ENCODE measurements at regions not wholly inside any gene's neighbourhood (a gene's known extent, or its start where the extent isn't known, plus 50 kb on each side); places are given as distances from the start of the nearest gene placed in this dataset.

- Histone ChIP-seq H3K79me2 (ENCODE audit: insufficient read depth, low read length) (no peaks in the 10 kb centered on the region), H3K4me2 (ENCODE audit: insufficient read depth, low read length) (no peak overlapping the region), H3K4me1 (ENCODE audit: insufficient read depth, low read length) (no peaks in the 10 kb centered on the region), H3K4me3 (ENCODE audit: low read depth in 1 of 2, low read length in 2 of 2) (no peak overlapping the region), H3K36me3 (ENCODE audit: insufficient read depth, low read length) (no peaks in the 10 kb centered on the region), H3K9me3 (ENCODE audit: insufficient read depth, low read length, severe bottlenecking) (no peaks in the 10 kb centered on the region), H4K20me1 (ENCODE audit: insufficient read depth, low read length) (no peaks in the 10 kb centered on the region), H3K27ac (ENCODE audit: low read length) (no peak overlapping the region), H3K9ac (ENCODE audit: low read depth, low read length) (no peak overlapping the region), H2AFZ (ENCODE audit: low read depth, low read length) (no peak overlapping the region), H3K27me3 (ENCODE audit: insufficient read depth, low read length, poor library complexity) (no peaks in the 10 kb centered on the region)
- ATAC-seq (ENCODE audit: insufficient read depth, low read depth): no peak
- DNase-seq: no peak
- TF ChIP-seq EZH2 (IDR thresholded peaks at IDR 0.05; ENCODE audit: borderline replicate concordance, low read depth, low read length, severe bottlenecking) (no peak), CTCF (IDR thresholded peaks at IDR 0.05; ENCODE audit: borderline replicate concordance, extremely low read depth, low read length, poor library complexity, severe bottlenecking) (peak; percentile 14)
Measured at GRCh38 chr11:109040303-109040702, 375.4 kb downstream of the DDX10 start.

GRCh38 chr11:109041876-109042275, 377.0 kb downstream of the DDX10 start:
- Histone ChIP-seq H3K27ac (ENCODE audit: low read length) (no peak overlapping the region), H3K4me2 (ENCODE audit: insufficient read depth, low read length) (no peak overlapping the region), H3K4me3 (ENCODE audit: low read depth in 1 of 2, low read length in 2 of 2) (no peak overlapping the region), H3K4me1 (ENCODE audit: insufficient read depth, low read length) (no peaks in the 10 kb centered on the region), H4K20me1 (ENCODE audit: insufficient read depth, low read length) (no peaks in the 10 kb centered on the region), H2AFZ (ENCODE audit: low read depth, low read length) (no peak overlapping the region), H3K79me2 (ENCODE audit: insufficient read depth, low read length) (no peaks in the 10 kb centered on the region), H3K36me3 (ENCODE audit: insufficient read depth, low read length) (no peaks in the 10 kb centered on the region), H3K9ac (ENCODE audit: low read depth, low read length) (no peak overlapping the region), H3K9me3 (ENCODE audit: insufficient read depth, low read length, severe bottlenecking) (no peaks in the 10 kb centered on the region), H3K27me3 (ENCODE audit: insufficient read depth, low read length, poor library complexity) (no peaks in the 10 kb centered on the region)
- ATAC-seq (ENCODE audit: insufficient read depth, low read depth) (no peak), DNase-seq (no peak)
- no peak for TF ChIP-seq EZH2 (IDR thresholded peaks at IDR 0.05; ENCODE audit: borderline replicate concordance, low read depth, low read length, severe bottlenecking)
- TF ChIP-seq CTCF (IDR thresholded peaks at IDR 0.05; ENCODE audit: borderline replicate concordance, extremely low read depth, low read length, poor library complexity, severe bottlenecking): no peak

- Histone ChIP-seq H3K4me2 (ENCODE audit: insufficient read depth, low read length) (no peak overlapping the region), H3K9ac (ENCODE audit: low read depth, low read length) (no peak overlapping the region), H2AFZ (ENCODE audit: low read depth, low read length) (no peak overlapping the region), H3K9me3 (ENCODE audit: insufficient read depth, low read length, severe bottlenecking) (no peaks in the 10 kb centered on the region), H4K20me1 (ENCODE audit: insufficient read depth, low read length) (no peaks in the 10 kb centered on the region), H3K27ac (ENCODE audit: low read length) (no peak overlapping the region), H3K4me3 (ENCODE audit: low read depth in 1 of 2, low read length in 2 of 2) (no peak overlapping the region), H3K36me3 (ENCODE audit: insufficient read depth, low read length) (no peaks in the 10 kb centered on the region), H3K27me3 (ENCODE audit: insufficient read depth, low read length, poor library complexity) (no peaks in the 10 kb centered on the region), H3K4me1 (ENCODE audit: insufficient read depth, low read length) (no peaks in the 10 kb centered on the region), H3K79me2 (ENCODE audit: insufficient read depth, low read length) (no peaks in the 10 kb centered on the region)
- no peak for TF ChIP-seq EZH2 (IDR thresholded peaks at IDR 0.05; ENCODE audit: borderline replicate concordance, low read depth, low read length, severe bottlenecking)
- no peak for TF ChIP-seq CTCF (IDR thresholded peaks at IDR 0.05; ENCODE audit: borderline replicate concordance, extremely low read depth, low read length, poor library complexity, severe bottlenecking)
- ATAC-seq (ENCODE audit: insufficient read depth, low read depth) (no peak), DNase-seq (no peak)
Measured at GRCh38 chr11:109043315-109043714, 378.4 kb downstream of the DDX10 start.
